K562 (cell line): ENCODE measurements at regions not wholly inside any gene's neighbourhood (a gene's known extent, or its start where the extent isn't known, plus 50 kb on each side); places are given as distances from the start of the nearest gene placed in this dataset.

Experiments
- ATAC-seq: fragments of 200-7000 bp; cut with Tn5 transposase; 3 replicates; pipeline ENCODE4 v1.9.1; 2020; ENCODE audit warnings: moderate library complexity
- BruUV-seq: library from RNA; stranded (reverse); fragments of 400-500 nt; replicated peaks from 2 replicates; lab custom pipeline; 2021; lab: Mats Ljungman, UMichigan
- CTCF ChIA-PET: fragments of 300-600 bp; formaldehyde crosslinking; extraction: SDS; loops from one replicate; lab custom pipeline; 2021; ENCODE audit warnings: low intra/inter-chr PET ratio; lab: Yijun Ruan, JAX
- POLR2A ChIA-PET: fragments of 300-600, 350-650 bp; sonication (Branson Sonifier 250); formaldehyde crosslinking; extraction: SDS; loops from one replicate; lab custom pipeline; 2021; ENCODE audit warnings: antibody characterized with exemption, inconsistent platforms; lab: Yijun Ruan, JAX
- DNase-seq, 4 experiments: peaks; one replicate each; pipeline versions ENCODE4 v3.0.0 to v3.0.0-alpha.2; 2011 to 2018; ENCODE audit warnings: low spot score in 3 of 4, mixed read lengths in 3 of 4; ENCODE audit errors: extremely low read depth in 1 of 4
- FAIRE-seq: peaks from 2 replicates; lab custom pipeline; 2011; peaks lifted over from hg19 to GRCh38; lab: Jason Lieb, UNC
- H2AFZ ChIP-seq: 2 replicates; pipeline ENCODE4 v1.6.0; 2011; ENCODE audit warnings: low read depth, low read length, control low read depth, inconsistent platforms
- H3K27ac ChIP-seq: fragments of 200-600 bp; 3 replicates; pipeline ENCODE4 v1.8.0; 2011; ENCODE audit warnings: low read depth, mild to moderate bottlenecking, control low read depth, inconsistent platforms, low read length, moderate library complexity, mixed read lengths; ENCODE audit errors: extremely low read depth
- H3K27me3 ChIP-seq, 2 experiments: fragments of 300-600 bp in 1 of 2; 2 replicates in 1 of 2; 3 replicates in 1 of 2; pipeline versions ENCODE4 v1.6.0 to v1.8.0; 2011; ENCODE audit warnings: inconsistent platforms in 2 of 2, low read length in 2 of 2, mild to moderate bottlenecking in 1 of 2, mixed read lengths in 1 of 2, moderate library complexity in 1 of 2; ENCODE audit not compliant: control insufficient read depth in 2 of 2, insufficient read depth in 2 of 2
- H3K36me3 ChIP-seq: fragments of 300-600 bp; 3 replicates; pipeline ENCODE4 v1.8.0; 2011; ENCODE audit warnings: mild to moderate bottlenecking, low read length, inconsistent platforms; ENCODE audit not compliant: control insufficient read depth, insufficient read depth
- H3K4me1 ChIP-seq, 2 experiments: fragments of 200-600 bp in 1 of 2; replicated peaks in 1 of 2; 2 replicates in 1 of 2; 3 replicates in 1 of 2; pipeline versions ENCODE4 v1.5.1 to v1.8.0; 2011; ENCODE audit warnings: inconsistent platforms in 2 of 2, low read length in 2 of 2, mild to moderate bottlenecking in 1 of 2, mixed read lengths in 1 of 2, moderate library complexity in 1 of 2; ENCODE audit not compliant: control insufficient read depth in 2 of 2, insufficient read depth in 2 of 2
- H3K4me2 ChIP-seq: 2 replicates; pipeline ENCODE4 v1.6.1; 2011; ENCODE audit warnings: low read length, control low read depth, inconsistent platforms, mixed read lengths; ENCODE audit not compliant: insufficient read depth
- H3K4me3 ChIP-seq: fragments of 200-600 bp; sonication (generic), shearing (Covaris generic); 2 replicates; pipeline ENCODE4 v1.5.1; 2016; ENCODE audit warnings: control low read depth, inconsistent platforms
- H3K79me2 ChIP-seq: fragments of 200-600 bp; 3 replicates; pipeline ENCODE4 v1.8.0; 2011; ENCODE audit warnings: low read length, inconsistent platforms; ENCODE audit not compliant: control insufficient read depth, insufficient read depth
- H3K9ac ChIP-seq, 2 experiments: 2 replicates each; pipeline versions ENCODE4 v1.6.0 to v1.6.1; 2011; ENCODE audit warnings: low read depth in 2 of 2, low read length in 2 of 2, control low read depth in 1 of 2, inconsistent platforms in 1 of 2, mild to moderate bottlenecking in 1 of 2, mixed read lengths in 1 of 2; ENCODE audit not compliant: insufficient read depth in 1 of 2
- H3K9me1 ChIP-seq: one replicate; pipeline ENCODE4 v1.6.0; 2011; ENCODE audit warnings: inconsistent platforms, mild to moderate bottlenecking, low read length, moderate library complexity; ENCODE audit not compliant: control insufficient read depth, insufficient read depth
- H3K9me3 ChIP-seq: replicated peaks from 2 replicates; pipeline ENCODE4 v1.5.1; 2011; ENCODE audit warnings: low read depth, low read length, inconsistent platforms; ENCODE audit not compliant: control insufficient read depth, insufficient read depth
- H4K20me1 ChIP-seq: replicated peaks from 2 replicates; pipeline ENCODE4 v1.6.1; 2011; ENCODE audit warnings: low read length, inconsistent platforms, mixed read lengths; ENCODE audit not compliant: control insufficient read depth, insufficient read depth
- CHD2 ChIP-seq: IDR thresholded peaks from 2 replicates; pipeline ENCODE4 v1.6.1; 2011; ENCODE audit warnings: low read depth, low read length
- ELF2 ChIP-seq: fragments of 250-450 bp; sonication (Bioruptor Pico); IDR thresholded peaks from 2 replicates; pipeline ENCODE4 v1.5.0; 2021; ENCODE audit warnings: mild to moderate bottlenecking
- FOXA3 ChIP-seq, 2 experiments: fragments of 450-650 bp in 1 of 2; sonication (generic) in 1 of 2; formaldehyde crosslinking; IDR thresholded peaks in 1 of 2; conservative IDR thresholded peaks in 1 of 2; 2 replicates each; pipeline versions ENCODE4 v1.4.0 to v1.8.0; 2020 to 2022; ENCODE audit warnings: mild to moderate bottlenecking in 2 of 2, missing genetic modification reagents in 1 of 2
- FOXK2 ChIP-seq, 2 experiments: fragments of 450-650 bp; IDR thresholded peaks in 1 of 2; conservative IDR thresholded peaks in 1 of 2; 2 replicates each; pipeline ENCODE4 v1.6.1; 2016; ENCODE audit warnings: low read depth in 2 of 2, mild to moderate bottlenecking in 1 of 2
- MTA3 ChIP-seq: fragments of 450-650 bp; formaldehyde crosslinking; IDR thresholded peaks from 2 replicates; pipeline ENCODE4 v1.6.1; 2017; ENCODE audit warnings: mild to moderate bottlenecking, borderline replicate concordance
- MTF1 ChIP-seq: fragments of 250-450 bp; sonication (Bioruptor Pico); IDR thresholded peaks from 2 replicates; pipeline ENCODE4 v1.9.0; 2021; ENCODE audit warnings: moderate library complexity, mild to moderate bottlenecking, inconsistent platforms, borderline replicate concordance
- NFIX ChIP-seq: fragments of 250-450 bp; sonication (Bioruptor Pico); IDR thresholded peaks from 2 replicates; pipeline ENCODE4 v1.4.0; 2020; ENCODE audit warnings: low read depth, mild to moderate bottlenecking, moderate library complexity
- RFX7 ChIP-seq: fragments of 250-450 bp; sonication (Bioruptor Pico); IDR thresholded peaks from 2 replicates; pipeline ENCODE4 v1.5.1; 2021; ENCODE audit warnings: mild to moderate bottlenecking
- STAT5B ChIP-seq: fragments of 250-450 bp; sonication (Bioruptor Pico); IDR thresholded peaks from 2 replicates; pipeline ENCODE4 v1.8.0; 2021; ENCODE audit warnings: mild to moderate bottlenecking, inconsistent platforms
- TCF7 ChIP-seq: sonication (generic); IDR thresholded peaks from 2 replicates; pipeline ENCODE4 v1.6.1; 2016; ENCODE audit warnings: antibody characterized with exemption, borderline replicate concordance
- WGBS: fragments of 100-300 bp; shearing (Covaris generic); methylation state at CpG from one replicate; pipeline ENCODE4 v1.1.6; 2016; ENCODE audit warnings: low coverage, mixed read lengths; ENCODE audit not compliant: insufficient coverage; ENCODE audit errors: missing lambda C conversion rate; 5-methylcytosine and 5-hydroxymethylcytosine counted together
- in situ Hi-C: fragments of 300-500 bp; cut with MboI; formaldehyde crosslinking; loops from 4 replicates; pipeline ENCODE4 v1.15.0; 2018; ENCODE audit warnings: inconsistent platforms, mixed read lengths
- intact Hi-C: fragments of 100-400 bp; cut with micrococcal nuclease; formaldehyde crosslinking; loops from 2 replicates; pipeline ENCODE4 v1.14.2; 2022

- DNase-seq (no peak), FAIRE-seq (no peak), ATAC-seq (no peak)
- BruUV-seq: no TSS peak
- H4K20me1 ChIP-seq: peaks cover 17% of the 10 kb centered on the region
- in situ Hi-C loops (loop anchor here (10.0 kb wide), 1 partner anchor 197 kb away; no protein-coding TSS in a partner anchor), intact Hi-C loops (no loop called here)
- WGBS: 27% methylated on average over 7 of the region's 7 CpGs
- CTCF ChIA-PET: no interaction called here
- no peak overlapping the region for H3K4me3 ChIP-seq
- no peak overlapping the region for H3K27ac ChIP-seq
- H3K4me2 ChIP-seq: no peak overlapping the region
- H3K9me3 ChIP-seq: no peaks in the 10 kb centered on the region
- H3K36me3 ChIP-seq: no peaks in the 10 kb centered on the region
- peaks cover 0 to 7% of the 10 kb centered on the region in 2 experiments; a peak in 2 of 5 replicates for H3K4me1 ChIP-seq
- POLR2A ChIA-PET: interaction anchor here (0.9 kb wide), 1 partner anchor 12 kb away, joined by 3 read pairs; no protein-coding TSS in a partner anchor
- no peaks in the 10 kb centered on the region for H3K9me1 ChIP-seq
- TF ChIP-seq CHD2 (no peak), RFX7 (CRISPR knock-in tag) (no peak), MTF1 (CRISPR knock-in tag) (no peak), NFIX (CRISPR knock-in tag) (no peak), ELF2 (no peak), TCF7 (no peak), FOXK2 (conservative IDR thresholded peaks at IDR 0.05 in 1 of 2, IDR thresholded peaks at IDR 0.05 in 1 of 2; ENCODE audit: low read depth in 2 of 2) (no peak), STAT5B (CRISPR knock-in tag) (no peak), MTA3 (no peak), FOXA3 (CRISPR knock-in tag; conservative IDR thresholded peaks at IDR 0.05 in 1 of 2, IDR thresholded peaks at IDR 0.05 in 1 of 2) (no peak)
- no peak overlapping the region for H3K9ac ChIP-seq
- H3K79me2 ChIP-seq: no peaks in the 10 kb centered on the region
- H2AFZ ChIP-seq: no peak overlapping the region
- H3K27me3 ChIP-seq: peaks cover 13 to 74% of the 10 kb centered on the region in 2 experiments; a peak in 4 of 5 replicates
Measured at GRCh38 chr11:69882270-69882608, 63.0 kb upstream of the FGF3 start.
